Gastrocnemius medialis (tissue), 4 donors: ENCODE measurements at regions not wholly inside any gene's neighbourhood (a gene's known extent, or its start where the extent isn't known, plus 50 kb on each side); places are given as distances from the start of the nearest gene placed in this dataset.

Experiments used
- ATAC-seq, 2 donors: fragments of 150-250 bp; one replicate each; pipeline ENCODE4 v1.9.1; 2016
- DNase-seq, 2 donors: peaks; one replicate each; pipeline ENCODE4 v3.0.0-alpha.2; 2019
- H3K27ac ChIP-seq, 4 donors: fragments of 200-600 bp; sonication (generic); 1 replicate in 1 of 4; 2 replicates in 3 of 4; pipeline ENCODE4 v1.5.1; 2016 to 2018; ENCODE audit warnings: mild to moderate bottlenecking in 2 of 4, moderate library complexity in 1 of 4
- H3K27me3 ChIP-seq, 3 donors: fragments of 200-600 bp; sonication (generic) in 2 of 3; 1 replicate in 1 of 3; 2 replicates in 2 of 3; pipeline versions ENCODE4 v1.5.1 to v1.6.0; 2016 to 2019; ENCODE audit warnings: mild to moderate bottlenecking in 1 of 3, moderate library complexity in 1 of 3
- H3K36me3 ChIP-seq, 2 donors: fragments of 200-600 bp; sonication (generic) in 1 of 2; one replicate each; pipeline ENCODE4 v1.5.1; 2017 to 2018
- H3K4me1 ChIP-seq, 2 donors: fragments of 200-600 bp; sonication (generic) in 1 of 2; one replicate each; pipeline ENCODE4 v1.5.1; 2016 to 2017; ENCODE audit warnings: mild to moderate bottlenecking in 2 of 2
- H3K4me3 ChIP-seq, 4 donors: fragments of 200-600 bp; sonication (generic) in 3 of 4; 1 replicate in 1 of 4; 2 replicates in 3 of 4; pipeline ENCODE4 v1.5.1; 2016 to 2019; ENCODE audit warnings: mild to moderate bottlenecking in 2 of 4
- H3K9me3 ChIP-seq, 3 donors: fragments of 200-600 bp; sonication (generic) in 2 of 3; 1 replicate in 1 of 3; 2 replicates in 2 of 3; pipeline ENCODE4 v1.5.1; 2016 to 2019
- POLR2A ChIP-seq, 2 donors: fragments of 450-650 bp; IDR thresholded peaks; one replicate each; pipeline ENCODE4 v1.6.1; 2017; ENCODE audit warnings: antibody characterized with exemption in 2 of 2, mild to moderate bottlenecking in 2 of 2, moderate library complexity in 2 of 2
- in situ Hi-C, 4 donors: fragments of 200-750 bp; cut with MboI; loops; one replicate each; pipeline versions ENCODE4 v1.15.0 to v1.8.0; 2017; ENCODE audit warnings: low sequenced_read_pairs in 4 of 4
- intact Hi-C: fragments of 100-400 bp; cut with DNase I; formaldehyde crosslinking; loops from one replicate; pipeline ENCODE4 v1.15.1; 2023; ENCODE audit warnings: low total_unique reads
- TF ChIP-seq, protein P1 (sequence below), 5 experiments: fragments of 450-650 bp in 3 of 5; fragments of 200-600 bp in 2 of 5; sonication (generic) in 2 of 5; IDR thresholded peaks in 4 of 5; conservative IDR thresholded peaks in 1 of 5; 1 replicate in 4 of 5; 2 replicates in 1 of 5; pipeline ENCODE4 v1.5.1; 2016 to 2019; ENCODE audit warnings: antibody characterized with exemption in 5 of 5, mild to moderate bottlenecking in 3 of 5, moderate library complexity in 3 of 5

DNA sequence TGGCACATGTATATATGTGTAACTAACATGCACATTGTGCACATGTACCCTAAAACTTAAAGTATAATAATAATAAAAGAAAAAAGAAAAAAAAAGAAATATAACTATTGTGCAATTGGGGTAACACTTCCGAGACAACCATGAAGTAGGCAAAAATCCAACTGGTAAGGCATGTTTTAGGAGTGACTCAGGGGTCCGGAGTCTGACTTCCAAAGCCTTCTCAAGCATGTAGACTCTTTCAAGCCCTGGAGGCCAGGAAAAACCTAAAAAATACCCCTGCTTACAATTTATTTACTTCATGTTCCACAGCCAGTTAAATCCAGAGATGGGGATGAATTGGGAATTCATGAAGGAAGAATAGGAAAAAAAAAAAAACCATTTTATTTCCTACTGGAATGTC, 161.3 kb upstream of the PHACTR1 start:
- in situ Hi-C loops (no loop called here), intact Hi-C loops (no loop called here)
- Histone ChIP-seq H3K27ac (no peak overlapping the region), H3K27me3 (no peaks in the 10 kb centered on the region), H3K36me3 (no peaks in the 10 kb centered on the region), H3K4me3 (no peak overlapping the region), H3K4me1 (no peaks in the 10 kb centered on the region), H3K9me3 (no peaks in the 10 kb centered on the region)
- ATAC-seq: no peak
- TF ChIP-seq, protein P1, sequence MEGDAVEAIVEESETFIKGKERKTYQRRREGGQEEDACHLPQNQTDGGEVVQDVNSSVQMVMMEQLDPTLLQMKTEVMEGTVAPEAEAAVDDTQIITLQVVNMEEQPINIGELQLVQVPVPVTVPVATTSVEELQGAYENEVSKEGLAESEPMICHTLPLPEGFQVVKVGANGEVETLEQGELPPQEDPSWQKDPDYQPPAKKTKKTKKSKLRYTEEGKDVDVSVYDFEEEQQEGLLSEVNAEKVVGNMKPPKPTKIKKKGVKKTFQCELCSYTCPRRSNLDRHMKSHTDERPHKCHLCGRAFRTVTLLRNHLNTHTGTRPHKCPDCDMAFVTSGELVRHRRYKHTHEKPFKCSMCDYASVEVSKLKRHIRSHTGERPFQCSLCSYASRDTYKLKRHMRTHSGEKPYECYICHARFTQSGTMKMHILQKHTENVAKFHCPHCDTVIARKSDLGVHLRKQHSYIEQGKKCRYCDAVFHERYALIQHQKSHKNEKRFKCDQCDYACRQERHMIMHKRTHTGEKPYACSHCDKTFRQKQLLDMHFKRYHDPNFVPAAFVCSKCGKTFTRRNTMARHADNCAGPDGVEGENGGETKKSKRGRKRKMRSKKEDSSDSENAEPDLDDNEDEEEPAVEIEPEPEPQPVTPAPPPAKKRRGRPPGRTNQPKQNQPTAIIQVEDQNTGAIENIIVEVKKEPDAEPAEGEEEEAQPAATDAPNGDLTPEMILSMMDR (IDR thresholded peaks at IDR 0.05 in 4 of 5, conservative IDR thresholded peaks at IDR 0.05 in 1 of 5): no peak
- TF ChIP-seq POLR2A (IDR thresholded peaks at IDR 0.05): no peak
- no peak for DNase-seq

DNA sequence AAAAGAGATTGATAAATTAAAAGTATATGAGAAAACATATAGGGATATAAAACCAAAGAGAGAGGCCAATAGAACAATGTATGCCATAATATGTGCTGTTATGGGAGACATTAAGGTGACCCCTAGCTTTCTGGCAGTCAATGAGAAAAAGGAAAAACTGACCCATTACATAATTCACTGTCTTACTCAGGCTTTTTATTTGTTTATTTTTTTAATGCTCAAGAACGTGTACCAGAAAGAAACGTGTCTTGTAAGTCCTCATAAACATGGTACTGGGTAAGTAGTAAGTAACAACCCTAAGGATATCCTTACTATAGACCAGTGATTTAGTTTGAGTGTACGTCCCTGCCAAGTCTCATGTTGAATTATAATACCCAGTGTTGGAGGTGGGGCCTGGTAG, 160.8 kb upstream of the PHACTR1 start:
- H3K27ac ChIP-seq: no peak overlapping the region
- in situ Hi-C loops: no loop called here
- no peaks in the 10 kb centered on the region for H3K4me1 ChIP-seq
- no peaks in the 10 kb centered on the region for H3K27me3 ChIP-seq
- ATAC-seq: no peak
- H3K4me3 ChIP-seq: no peak overlapping the region
- TF ChIP-seq, protein P1 (IDR thresholded peaks at IDR 0.05 in 4 of 5, conservative IDR thresholded peaks at IDR 0.05 in 1 of 5): no peak
- TF ChIP-seq POLR2A (IDR thresholded peaks at IDR 0.05): no peak
- intact Hi-C loops: no loop called here
- no peak for DNase-seq
- no peaks in the 10 kb centered on the region for H3K9me3 ChIP-seq
- no peaks in the 10 kb centered on the region for H3K36me3 ChIP-seq

DNA sequence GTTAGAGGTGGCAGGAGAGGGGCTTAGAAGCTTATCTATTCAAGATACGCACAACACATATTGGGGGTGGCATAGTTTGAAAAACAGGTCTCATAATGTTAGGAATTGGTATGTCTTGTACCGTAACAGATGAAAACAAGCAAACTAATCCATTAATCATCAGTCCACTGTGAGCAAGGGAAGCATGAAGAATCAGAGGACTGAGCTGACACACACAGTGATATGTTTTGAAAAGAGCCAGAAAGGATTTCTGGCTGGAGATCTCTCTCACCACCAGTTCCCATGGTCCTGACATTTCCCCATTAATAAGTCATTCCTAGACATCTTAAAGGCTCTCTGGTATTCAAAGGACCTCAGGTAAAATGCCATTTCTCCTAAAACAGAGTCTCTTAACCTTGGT, 158.8 kb upstream of the PHACTR1 start:
- TF ChIP-seq POLR2A (IDR thresholded peaks at IDR 0.05): no peak
- TF ChIP-seq, protein P1 (IDR thresholded peaks at IDR 0.05 in 4 of 5, conservative IDR thresholded peaks at IDR 0.05 in 1 of 5): no peak
- intact Hi-C loops: no loop called here

DNA sequence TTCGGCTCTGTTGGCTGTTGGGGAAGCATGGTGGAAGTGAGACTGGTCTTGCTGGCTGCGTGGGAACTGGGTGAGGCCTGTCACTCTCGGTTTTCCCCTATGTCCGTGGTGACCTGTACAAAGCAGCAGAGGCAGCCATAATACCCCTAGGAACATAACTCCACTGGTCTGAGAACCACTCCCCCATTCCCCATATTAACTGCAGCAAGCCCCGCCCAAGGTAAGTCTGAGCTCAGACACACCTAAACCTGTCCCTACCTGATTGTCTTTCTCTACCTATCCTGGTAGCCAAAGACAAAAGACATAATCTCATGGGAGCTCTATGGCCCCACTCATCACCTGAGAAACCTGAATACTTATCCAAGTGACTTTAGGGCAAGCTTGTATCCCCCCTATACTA, 156.3 kb upstream of the PHACTR1 start:
- no peaks in the 10 kb centered on the region for H3K9me3 ChIP-seq
- no peak for ATAC-seq
- no peaks in the 10 kb centered on the region for H3K27me3 ChIP-seq
- no peak for DNase-seq
- in situ Hi-C loops (no loop called here), intact Hi-C loops (no loop called here)
- H3K4me1 ChIP-seq: no peaks in the 10 kb centered on the region
- no peak overlapping the region for H3K4me3 ChIP-seq
- no peak overlapping the region for H3K27ac ChIP-seq
- H3K36me3 ChIP-seq: no peaks in the 10 kb centered on the region
- TF ChIP-seq, protein P1 (IDR thresholded peaks at IDR 0.05 in 4 of 5, conservative IDR thresholded peaks at IDR 0.05 in 1 of 5): no peak
- no peak for TF ChIP-seq POLR2A (IDR thresholded peaks at IDR 0.05)

More for the DNA sequence above, 158.8 kb upstream of the PHACTR1 start:
- H3K4me3 ChIP-seq: no peak overlapping the region
- H3K9me3 ChIP-seq: no peaks in the 10 kb centered on the region
- no peak overlapping the region for H3K27ac ChIP-seq
- H3K27me3 ChIP-seq: no peaks in the 10 kb centered on the region
- H3K36me3 ChIP-seq: no peaks in the 10 kb centered on the region
- ATAC-seq (no peak), DNase-seq (no peak)
- no peaks in the 10 kb centered on the region for H3K4me1 ChIP-seq
- in situ Hi-C loops: no loop called here

DNA sequence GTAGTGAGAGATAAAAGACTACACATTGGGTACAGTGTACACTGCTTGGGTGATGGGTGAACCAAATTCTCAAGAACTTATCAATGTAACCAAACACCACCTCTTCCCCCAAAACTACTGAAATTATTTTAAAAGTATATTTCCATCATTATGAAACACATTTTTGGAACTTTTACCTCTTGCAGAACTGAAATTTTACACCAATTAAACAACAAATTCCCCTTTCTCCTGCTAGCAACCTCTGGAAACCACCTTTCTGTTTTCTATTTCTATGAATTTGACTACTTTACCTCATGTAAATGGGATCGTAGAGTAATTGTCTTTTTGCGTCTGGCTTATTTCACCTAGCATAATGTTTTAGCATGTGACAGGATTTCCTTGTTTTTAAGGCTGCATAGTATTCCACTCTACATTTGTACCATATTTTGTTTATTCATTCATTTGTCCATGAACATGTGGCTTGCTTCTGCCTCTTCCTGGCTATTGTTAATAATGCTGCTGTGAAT, 149.9 kb upstream of the PHACTR1 start:
- ATAC-seq (no peak), DNase-seq (no peak)
- Histone ChIP-seq H3K27me3 (no peaks in the 10 kb centered on the region), H3K27ac (no peak overlapping the region), H3K4me1 (no peaks in the 10 kb centered on the region), H3K9me3 (no peaks in the 10 kb centered on the region), H3K4me3 (no peak overlapping the region), H3K36me3 (no peaks in the 10 kb centered on the region)
- in situ Hi-C loops: no loop called here
- intact Hi-C loops: no loop called here
- no peak for TF ChIP-seq POLR2A (IDR thresholded peaks at IDR 0.05)
- TF ChIP-seq, protein P1 (IDR thresholded peaks at IDR 0.05 in 4 of 5, conservative IDR thresholded peaks at IDR 0.05 in 1 of 5): no peak
